OCI-LY3 (cell line): ENCODE measurements at regions not wholly inside any gene's neighbourhood (a gene's known extent, or its start where the extent isn't known, plus 50 kb on each side); places are given as distances from the start of the nearest gene placed in this dataset.

ENCODE experiments used
- H2AFZ ChIP-seq: fragments of 200-600, 300-600 bp; shearing (Covaris generic); 2 replicates; pipeline ENCODE4 v1.6.0; 2014; ENCODE audit warnings: antibody characterized with exemption, low read depth, low read length
- H3K27ac ChIP-seq: fragments of 200-600, 300-600 bp; sonication (generic); 2 replicates; pipeline ENCODE4 v1.5.1; 2014; ENCODE audit warnings: mild to moderate bottlenecking, low read length, moderate library complexity, mixed read lengths
- H3K27me3 ChIP-seq: fragments of 200-600, 300-600 bp; sonication (generic); 2 replicates; pipeline ENCODE4 v1.6.1; 2014; ENCODE audit warnings: low read depth, low read length, mixed read lengths
- H3K36me3 ChIP-seq: fragments of 200-600, 300-600 bp; sonication (generic); replicated peaks from 2 replicates; pipeline ENCODE3; 2014; ENCODE audit warnings: low read depth, low read length, mixed read lengths
- H3K4me1 ChIP-seq: fragments of 300-600, 200-600 bp; sonication (generic); 2 replicates; pipeline ENCODE4 v1.6.1; 2014; ENCODE audit warnings: low read length, mixed read lengths
- H3K4me2 ChIP-seq: fragments of 200-600, 300-600 bp; sonication (generic); 2 replicates; pipeline ENCODE4 v1.6.1; 2014; ENCODE audit warnings: low read length, mixed read lengths
- H3K4me3 ChIP-seq: fragments of 300-600, 200-600 bp; sonication (generic); 2 replicates; pipeline ENCODE4 v1.5.1; 2014; ENCODE audit warnings: antibody characterized with exemption, mild to moderate bottlenecking, low read length, moderate library complexity
- H3K79me2 ChIP-seq: fragments of 300-600, 200-600 bp; shearing (Covaris generic); 2 replicates; pipeline ENCODE4 v1.6.1; 2014; ENCODE audit warnings: mild to moderate bottlenecking, low read length, mixed read lengths
- H3K9ac ChIP-seq: fragments of 300-600, 200-600 bp; shearing (Covaris generic); 2 replicates; pipeline ENCODE4 v1.6.0; 2014; ENCODE audit warnings: mild to moderate bottlenecking, low read length, moderate library complexity
- H3K9me3 ChIP-seq: fragments of 200-600, 300-600 bp; shearing (Covaris generic); 2 replicates; pipeline ENCODE4 v1.6.1; 2014; ENCODE audit warnings: low read length, mixed read lengths; ENCODE audit not compliant: insufficient read depth
- H4K20me1 ChIP-seq: fragments of 200-600, 300-600 bp; sonication (generic); 2 replicates; pipeline ENCODE4 v1.6.1; 2016; ENCODE audit warnings: low read length, mixed read lengths; ENCODE audit not compliant: insufficient read depth
- EZH2phosphoT487 ChIP-seq: fragments of 200-600 bp; shearing (Covaris generic); IDR thresholded peaks from 2 replicates; pipeline ENCODE4 v1.6.1; 2018; ENCODE audit warnings: antibody characterized with exemption, mixed run types, low read depth
- TF ChIP-seq, protein P1 (sequence below): fragments of 200-600, 300-600 bp; sonication (generic); IDR thresholded peaks from 2 replicates; pipeline ENCODE4 v1.5.1; 2014; ENCODE audit warnings: antibody characterized with exemption, low read length, low read depth

DNA sequence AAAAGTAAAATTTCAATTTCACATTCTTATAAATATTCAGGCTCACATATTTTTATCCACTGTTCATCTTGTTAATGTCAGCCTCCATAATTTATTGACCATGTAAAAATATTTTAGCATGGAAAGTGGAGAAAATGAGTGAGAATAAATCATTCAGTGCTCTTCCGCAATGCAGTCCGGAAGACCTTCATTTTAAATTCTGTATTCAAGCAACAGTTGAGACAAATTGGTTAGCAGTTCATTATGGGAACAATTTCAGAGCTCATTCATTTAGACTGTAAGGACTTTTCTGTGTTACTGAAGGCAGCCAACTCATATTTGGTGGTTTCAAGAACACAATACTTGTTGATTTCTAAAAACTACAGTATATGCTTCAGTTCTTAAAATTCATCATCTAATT, 97.8 kb downstream of the TYW3 start:
- Histone ChIP-seq H3K4me2 (no peak overlapping the region), H3K4me1 (peaks cover 2% of the 10 kb centered on the region)

DNA sequence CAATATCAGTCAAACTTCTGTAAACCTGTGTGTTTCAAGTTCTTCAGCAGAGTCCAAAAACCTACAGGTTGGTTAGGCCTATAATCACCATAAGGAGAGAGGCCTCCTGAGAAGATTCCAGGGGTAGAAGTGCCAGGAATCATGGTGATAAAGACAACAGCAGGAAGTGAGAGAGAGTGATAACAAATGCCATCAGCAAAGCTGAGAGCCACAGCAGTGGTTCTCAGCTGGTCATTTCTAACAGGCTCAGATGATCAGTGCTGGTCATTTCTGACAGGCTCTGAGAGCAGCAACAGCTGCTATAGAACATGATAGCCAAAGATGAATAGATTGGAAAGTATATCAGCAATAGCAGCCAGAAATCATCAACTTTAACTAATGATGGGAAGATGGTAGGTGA, 101.3 kb downstream of the TYW3 start:
- TF ChIP-seq, protein P1, sequence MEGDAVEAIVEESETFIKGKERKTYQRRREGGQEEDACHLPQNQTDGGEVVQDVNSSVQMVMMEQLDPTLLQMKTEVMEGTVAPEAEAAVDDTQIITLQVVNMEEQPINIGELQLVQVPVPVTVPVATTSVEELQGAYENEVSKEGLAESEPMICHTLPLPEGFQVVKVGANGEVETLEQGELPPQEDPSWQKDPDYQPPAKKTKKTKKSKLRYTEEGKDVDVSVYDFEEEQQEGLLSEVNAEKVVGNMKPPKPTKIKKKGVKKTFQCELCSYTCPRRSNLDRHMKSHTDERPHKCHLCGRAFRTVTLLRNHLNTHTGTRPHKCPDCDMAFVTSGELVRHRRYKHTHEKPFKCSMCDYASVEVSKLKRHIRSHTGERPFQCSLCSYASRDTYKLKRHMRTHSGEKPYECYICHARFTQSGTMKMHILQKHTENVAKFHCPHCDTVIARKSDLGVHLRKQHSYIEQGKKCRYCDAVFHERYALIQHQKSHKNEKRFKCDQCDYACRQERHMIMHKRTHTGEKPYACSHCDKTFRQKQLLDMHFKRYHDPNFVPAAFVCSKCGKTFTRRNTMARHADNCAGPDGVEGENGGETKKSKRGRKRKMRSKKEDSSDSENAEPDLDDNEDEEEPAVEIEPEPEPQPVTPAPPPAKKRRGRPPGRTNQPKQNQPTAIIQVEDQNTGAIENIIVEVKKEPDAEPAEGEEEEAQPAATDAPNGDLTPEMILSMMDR, result no peak
- no peak for TF ChIP-seq EZH2phosphoT487
- no peaks in the 10 kb centered on the region for H3K36me3 ChIP-seq
- no peaks in the 10 kb centered on the region for H3K27me3 ChIP-seq
- H3K4me2 ChIP-seq, result no peak overlapping the region
- no peak overlapping the region for H3K9ac ChIP-seq
- no peaks in the 10 kb centered on the region for H3K79me2 ChIP-seq
- no peak overlapping the region for H3K27ac ChIP-seq
- no peaks in the 10 kb centered on the region for H4K20me1 ChIP-seq
- no peaks in the 10 kb centered on the region for H3K9me3 ChIP-seq
- H3K4me1 ChIP-seq, result no peaks in the 10 kb centered on the region
- no peak overlapping the region for H3K4me3 ChIP-seq
- no peak overlapping the region for H2AFZ ChIP-seq

More for the DNA sequence above, 97.8 kb downstream of the TYW3 start:
- Histone ChIP-seq H2AFZ (no peak overlapping the region), H3K27me3 (no peaks in the 10 kb centered on the region), H3K4me3 (no peak overlapping the region), H3K36me3 (no peaks in the 10 kb centered on the region), H3K79me2 (no peaks in the 10 kb centered on the region), H4K20me1 (no peaks in the 10 kb centered on the region), H3K27ac (no peak overlapping the region), H3K9me3 (no peaks in the 10 kb centered on the region), H3K9ac (no peak overlapping the region)
- TF ChIP-seq, protein P1, result no peak
- TF ChIP-seq EZH2phosphoT487, result no peak

DNA sequence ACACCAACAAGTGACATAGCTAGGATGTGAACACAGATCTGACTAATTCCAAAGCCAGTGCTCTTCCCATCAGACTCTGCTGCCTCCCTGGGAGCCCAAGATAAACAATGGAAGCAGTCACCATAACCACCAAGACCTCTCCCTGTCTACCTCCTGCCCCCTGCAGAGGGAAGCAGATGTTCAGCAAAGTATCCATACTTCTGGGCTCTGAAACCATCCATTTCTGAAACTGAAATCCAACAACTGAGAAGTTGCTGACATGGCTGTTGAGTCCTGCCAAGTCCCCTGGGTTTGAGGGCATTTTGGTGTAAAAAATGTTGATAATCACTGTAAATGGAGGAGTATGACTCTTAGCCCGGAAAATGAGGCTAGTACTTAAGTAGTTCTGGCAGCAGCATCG, 102.1 kb downstream of the TYW3 start:
- TF ChIP-seq EZH2phosphoT487, result no peak
- TF ChIP-seq, protein P1, result no peak
- Histone ChIP-seq H4K20me1 (no peaks in the 10 kb centered on the region), H3K9ac (no peak overlapping the region), H3K36me3 (no peaks in the 10 kb centered on the region), H3K27me3 (no peaks in the 10 kb centered on the region), H3K4me1 (no peaks in the 10 kb centered on the region), H3K79me2 (no peaks in the 10 kb centered on the region), H3K4me2 (no peak overlapping the region), H3K9me3 (no peaks in the 10 kb centered on the region), H2AFZ (no peak overlapping the region), H3K27ac (no peak overlapping the region), H3K4me3 (no peak overlapping the region)

DNA sequence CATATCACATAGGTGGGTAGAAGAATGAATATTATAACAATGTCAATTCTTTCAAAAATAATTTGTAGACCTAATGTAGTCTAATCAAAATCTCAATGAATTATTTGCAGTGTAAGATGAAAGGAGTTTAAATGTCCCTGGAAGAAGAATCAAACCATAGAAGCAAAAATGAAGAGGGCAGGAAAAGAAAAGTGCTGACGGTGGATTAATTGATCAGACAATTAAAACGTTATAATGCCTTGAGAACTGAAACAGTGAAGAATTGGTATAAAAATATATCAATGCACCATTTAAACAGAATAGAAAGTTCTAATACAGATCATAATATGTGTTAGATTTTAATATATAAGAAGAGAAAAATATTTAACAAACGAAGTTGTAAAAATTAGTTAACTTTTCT, 109.8 kb downstream of the TYW3 start:
- H3K4me2 ChIP-seq, result no peak overlapping the region
- H3K79me2 ChIP-seq, result no peaks in the 10 kb centered on the region
- no peaks in the 10 kb centered on the region for H3K9me3 ChIP-seq
- H3K9ac ChIP-seq, result no peak overlapping the region
- no peaks in the 10 kb centered on the region for H3K36me3 ChIP-seq
- no peaks in the 10 kb centered on the region for H4K20me1 ChIP-seq
- no peaks in the 10 kb centered on the region for H3K4me1 ChIP-seq
- H3K27me3 ChIP-seq, result no peaks in the 10 kb centered on the region
- TF ChIP-seq, protein P1, result no peak
- TF ChIP-seq EZH2phosphoT487, result no peak
- H3K27ac ChIP-seq, result no peak overlapping the region
- H2AFZ ChIP-seq, result no peak overlapping the region
- H3K4me3 ChIP-seq, result no peak overlapping the region
